Endothelial cell of umbilical vein (primary cell): ENCODE measurements at regions not wholly inside any gene's neighbourhood (a gene's known extent, or its start where the extent isn't known, plus 50 kb on each side); places are given as distances from the start of the nearest gene placed in this dataset.

ENCODE experiments used
- BruUV-seq: library from RNA; stranded (reverse); fragments of 400-500 nt; replicated peaks from 2 replicates; lab custom pipeline; 2021; lab: Mats Ljungman, UMichigan
- CTCF ChIA-PET: fragments of 300-600, 350-600 bp; sonication (Branson Sonifier 250); formaldehyde crosslinking; loops from one replicate; lab custom pipeline; 2021; ENCODE audit warnings: antibody characterized with exemption, inconsistent platforms; lab: Charles Lee
- POLR2A ChIA-PET: fragments of 300-600, 350-600 bp; sonication (Branson Sonifier 250); formaldehyde crosslinking; loops from one replicate; lab custom pipeline; 2021; ENCODE audit warnings: antibody characterized with exemption, inconsistent platforms; lab: Charles Lee
- DNase-seq: peaks from one replicate; pipeline ENCODE4 v3.0.0-alpha.2; 2011; ENCODE audit warnings: low read depth, low spot score
- FAIRE-seq: peaks from 2 replicates; lab custom pipeline; 2011; peaks lifted over from hg19 to GRCh38; lab: Jason Lieb, UNC
- H2AFZ ChIP-seq: 2 replicates; pipeline ENCODE4 v1.6.0; 2012; ENCODE audit warnings: low read depth, low read length, control low read depth, inconsistent platforms
- H3K27ac ChIP-seq: 2 replicates; pipeline ENCODE4 v1.5.1; 2011; ENCODE audit warnings: low read depth, mild to moderate bottlenecking, control low read depth, low read length, moderate library complexity; ENCODE audit not compliant: insufficient read depth
- H3K27me3 ChIP-seq, 2 experiments: 2 replicates each; pipeline versions ENCODE4 v1.6.0 to v1.6.1; 2011; ENCODE audit warnings: low read length in 2 of 2, mixed read lengths in 1 of 2; ENCODE audit not compliant: control insufficient read depth in 2 of 2, insufficient read depth in 2 of 2
- H3K36me3 ChIP-seq, 2 experiments: 2 replicates in 1 of 2; 3 replicates in 1 of 2; pipeline ENCODE4 v1.5.1; 2011; ENCODE audit warnings: low read length in 2 of 2, mild to moderate bottlenecking in 1 of 2, moderate library complexity in 1 of 2; ENCODE audit not compliant: control insufficient read depth in 2 of 2, insufficient read depth in 2 of 2; ENCODE audit errors: extremely low read depth in 1 of 2
- H3K4me1 ChIP-seq: 3 replicates; pipeline ENCODE4 v1.5.1; 2011; ENCODE audit warnings: mild to moderate bottlenecking, low read length; ENCODE audit not compliant: control insufficient read depth, insufficient read depth; ENCODE audit errors: extremely low read depth
- H3K4me2 ChIP-seq: 2 replicates; pipeline ENCODE4 v1.6.1; 2011; ENCODE audit warnings: low read length, control low read depth, mixed read lengths; ENCODE audit not compliant: insufficient read depth
- H3K4me3 ChIP-seq, 3 experiments: fragments of 200-600 bp in 1 of 3; sonication (generic), shearing (Covaris generic) in 1 of 3; replicated peaks in 1 of 3; 2 replicates each; pipeline ENCODE4 v1.5.1; 2011 to 2016; ENCODE audit warnings: control low read depth in 3 of 3, low read length in 3 of 3, mild to moderate bottlenecking in 2 of 3, inconsistent platforms in 1 of 3, low read depth in 1 of 3, moderate library complexity in 1 of 3; ENCODE audit not compliant: insufficient read depth in 1 of 3
- H3K79me2 ChIP-seq: 2 replicates; pipeline ENCODE4 v1.6.0; 2012; ENCODE audit warnings: low read length, inconsistent platforms; ENCODE audit not compliant: control insufficient read depth, insufficient read depth
- H3K9ac ChIP-seq: replicated peaks from 2 replicates; pipeline ENCODE3; 2011; ENCODE audit warnings: low read length, control low read depth; ENCODE audit not compliant: insufficient read depth; ENCODE audit errors: extremely low read depth
- H3K9me1 ChIP-seq: replicated peaks from 3 replicates; pipeline ENCODE4 v1.6.0; 2011; ENCODE audit warnings: mild to moderate bottlenecking, low read length; ENCODE audit not compliant: control insufficient read depth, insufficient read depth; ENCODE audit errors: extremely low read depth
- H3K9me3 ChIP-seq: replicated peaks from 2 replicates; pipeline ENCODE4 v1.5.1; 2012; ENCODE audit warnings: low read length, inconsistent platforms; ENCODE audit not compliant: control insufficient read depth, insufficient read depth
- H4K20me1 ChIP-seq: replicated peaks from 2 replicates; pipeline ENCODE3; 2011; ENCODE audit warnings: mild to moderate bottlenecking, low read length; ENCODE audit not compliant: control insufficient read depth, insufficient read depth; ENCODE audit errors: extremely low read depth
- CTCF ChIP-seq, 2 donors: IDR thresholded peaks; 1 replicate in 1 of 2; 2 replicates in 1 of 2; pipeline ENCODE4 v1.5.1; 2011; ENCODE audit warnings: low read length in 2 of 2, mild to moderate bottlenecking in 2 of 2, moderate library complexity in 2 of 2, control low read depth in 1 of 2, inconsistent platforms in 1 of 2, low read depth in 1 of 2; ENCODE audit not compliant: insufficient read depth in 1 of 2; ENCODE audit errors: extremely low read depth in 1 of 2
- EZH2 ChIP-seq: IDR thresholded peaks from 2 replicates; pipeline ENCODE4 v1.6.1; 2012; ENCODE audit warnings: borderline replicate concordance, low read depth, mild to moderate bottlenecking, moderate library complexity, low read length, inconsistent platforms; ENCODE audit not compliant: severe bottlenecking
- FOS ChIP-seq: IDR thresholded peaks from 2 replicates; pipeline ENCODE4 v1.6.1; 2011; ENCODE audit warnings: mild to moderate bottlenecking, low read length, moderate library complexity, borderline replicate concordance; ENCODE audit not compliant: insufficient read depth
- GATA2 ChIP-seq: IDR thresholded peaks from 2 replicates; pipeline ENCODE4 v1.7.0; 2011; ENCODE audit warnings: low read depth, mild to moderate bottlenecking, moderate library complexity, mixed read lengths, low read length; ENCODE audit not compliant: insufficient read length, insufficient read depth
- JUN ChIP-seq: IDR thresholded peaks from 2 replicates; pipeline ENCODE4 v1.6.1; 2011; ENCODE audit warnings: borderline replicate concordance, low read depth; ENCODE audit not compliant: insufficient read length, insufficient read depth
- MAX ChIP-seq: IDR thresholded peaks from 2 replicates; pipeline ENCODE4 v1.6.1; 2011; ENCODE audit not compliant: insufficient read depth, insufficient read length
- MYC ChIP-seq: IDR thresholded peaks from one replicate; pipeline ENCODE4 v1.6.1; 2011; ENCODE audit warnings: mild to moderate bottlenecking, low read depth, low read length
- POLR2A ChIP-seq: IDR thresholded peaks from 2 replicates; pipeline ENCODE4 v1.6.1; 2012; ENCODE audit warnings: low read depth, mild to moderate bottlenecking, control low read depth, low read length
- POLR2AphosphoS5 ChIP-seq: IDR thresholded peaks from 2 replicates; pipeline ENCODE4 v1.6.1; 2012; ENCODE audit warnings: low read depth, mild to moderate bottlenecking, control low read depth, low read length, moderate library complexity; ENCODE audit not compliant: insufficient read depth
- dilution Hi-C: fragments of 300-500 bp; cut with MboI; formaldehyde crosslinking; loops from one replicate; pipeline ENCODE4 v1.15.0; 2019; ENCODE audit warnings: low sequenced_read_pairs; ENCODE audit not compliant: extremely low pct_ligation_motif_present
- intact Hi-C: fragments of 100-400 bp; cut with micrococcal nuclease; formaldehyde crosslinking; loops from one replicate; pipeline ENCODE4 v1.10.0; 2022

- H3K4me3 ChIP-seq = no peak overlapping the region
- no peak overlapping the region for H2AFZ ChIP-seq
- POLR2A ChIA-PET = no interaction called here
- no peak for DNase-seq
- H3K4me2 ChIP-seq = no peak overlapping the region
- FAIRE-seq = no peak
- TF ChIP-seq POLR2A (no peak), EZH2 (no peak), JUN (no peak), MYC (no peak), GATA2 (no peak), POLR2AphosphoS5 (no peak), FOS (no peak), CTCF (IDR thresholded peaks at IDR 0.05; ENCODE audit: extremely low read depth in 1 of 2, insufficient read depth in 1 of 2, low read depth in 1 of 2, low read length in 2 of 2) (no peak), MAX (no peak)
- no peak overlapping the region for H3K27ac ChIP-seq
- dilution Hi-C loops = no loop called here
- no peaks in the 10 kb centered on the region for H3K36me3 ChIP-seq
- no TSS peak for BruUV-seq
- no peaks in the 10 kb centered on the region for H3K79me2 ChIP-seq
- H4K20me1 ChIP-seq = no peaks in the 10 kb centered on the region
- CTCF ChIA-PET = no interaction called here
- no peaks in the 10 kb centered on the region for H3K9me3 ChIP-seq
- no peaks in the 10 kb centered on the region for H3K9me1 ChIP-seq
- H3K4me1 ChIP-seq = no peaks in the 10 kb centered on the region
- no peaks in the 10 kb centered on the region for H3K27me3 ChIP-seq
- intact Hi-C loops = no loop called here
- no peak overlapping the region for H3K9ac ChIP-seq
These were observed 616.8 kb downstream of the BCOR start for GRCh38 chrX:39480963-39481362.
